GM23338 (cell line): ENCODE measurements at regions not wholly inside any gene's neighbourhood (a gene's known extent, or its start where the extent isn't known, plus 50 kb on each side); places are given as distances from the start of the nearest gene placed in this dataset.

Experiments
- CREB1 ChIP-seq: fragments of 250-450 bp; sonication (Bioruptor Pico); IDR thresholded peaks from 2 replicates; pipeline ENCODE4 v1.5.0; 2020; ENCODE audit warnings: low read depth, mild to moderate bottlenecking, moderate library complexity
- CTCF ChIP-seq, 2 experiments: fragments of 200-600 bp in 1 of 2; sonication (generic) in 1 of 2; conservative IDR thresholded peaks; 2 replicates each; pipeline versions ENCODE4 v1.5.1 to v1.6.1; 2016 to 2017; ENCODE audit warnings: antibody characterized with exemption in 2 of 2, low read depth in 2 of 2, mild to moderate bottlenecking in 2 of 2, moderate library complexity in 1 of 2
- EZH2 ChIP-seq: fragments of 200-600 bp; sonication (generic); IDR thresholded peaks from one replicate; pipeline ENCODE4 v1.8.0; 2017; ENCODE audit warnings: antibody characterized with exemption, mild to moderate bottlenecking, low read depth; ENCODE audit not compliant: unreplicated experiment
- EZH2phosphoT487 ChIP-seq: fragments of 200-600 bp; sonication (generic); IDR thresholded peaks from one replicate; pipeline ENCODE4 v1.8.1; 2018; ENCODE audit warnings: antibody characterized with exemption; ENCODE audit not compliant: unreplicated experiment
- JUNB ChIP-seq: IDR thresholded peaks from one replicate; pipeline ENCODE4 v1.6.1; 2016; ENCODE audit warnings: antibody characterized with exemption; ENCODE audit not compliant: unreplicated experiment
- NANOG ChIP-seq: IDR thresholded peaks from 2 replicates; pipeline ENCODE4 v1.6.1; 2016; ENCODE audit warnings: antibody characterized with exemption, borderline replicate concordance
- POLR2AphosphoS5 ChIP-seq: IDR thresholded peaks from 2 replicates; pipeline ENCODE4 v1.6.1; 2016; ENCODE audit warnings: antibody characterized with exemption, low read depth
- STAT1 ChIP-seq: IDR thresholded peaks from one replicate; pipeline ENCODE4 v1.6.1; 2016; ENCODE audit warnings: antibody characterized with exemption; ENCODE audit not compliant: unreplicated experiment
- ZNF331 ChIP-seq: fragments of 250-450 bp; sonication (Bioruptor Pico); IDR thresholded peaks from 2 replicates; pipeline ENCODE4 v1.5.0; 2020; ENCODE audit warnings: low read depth, mild to moderate bottlenecking, moderate library complexity
- TF ChIP-seq, protein P1 (sequence below): IDR thresholded peaks from one replicate; pipeline ENCODE4 v1.6.1; 2018; ENCODE audit warnings: antibody characterized with exemption; ENCODE audit not compliant: unreplicated experiment

GRCh38 chr12:13474381-13474780 is 277.9 kb downstream of the EMP1 start:
- TF ChIP-seq, protein P1, sequence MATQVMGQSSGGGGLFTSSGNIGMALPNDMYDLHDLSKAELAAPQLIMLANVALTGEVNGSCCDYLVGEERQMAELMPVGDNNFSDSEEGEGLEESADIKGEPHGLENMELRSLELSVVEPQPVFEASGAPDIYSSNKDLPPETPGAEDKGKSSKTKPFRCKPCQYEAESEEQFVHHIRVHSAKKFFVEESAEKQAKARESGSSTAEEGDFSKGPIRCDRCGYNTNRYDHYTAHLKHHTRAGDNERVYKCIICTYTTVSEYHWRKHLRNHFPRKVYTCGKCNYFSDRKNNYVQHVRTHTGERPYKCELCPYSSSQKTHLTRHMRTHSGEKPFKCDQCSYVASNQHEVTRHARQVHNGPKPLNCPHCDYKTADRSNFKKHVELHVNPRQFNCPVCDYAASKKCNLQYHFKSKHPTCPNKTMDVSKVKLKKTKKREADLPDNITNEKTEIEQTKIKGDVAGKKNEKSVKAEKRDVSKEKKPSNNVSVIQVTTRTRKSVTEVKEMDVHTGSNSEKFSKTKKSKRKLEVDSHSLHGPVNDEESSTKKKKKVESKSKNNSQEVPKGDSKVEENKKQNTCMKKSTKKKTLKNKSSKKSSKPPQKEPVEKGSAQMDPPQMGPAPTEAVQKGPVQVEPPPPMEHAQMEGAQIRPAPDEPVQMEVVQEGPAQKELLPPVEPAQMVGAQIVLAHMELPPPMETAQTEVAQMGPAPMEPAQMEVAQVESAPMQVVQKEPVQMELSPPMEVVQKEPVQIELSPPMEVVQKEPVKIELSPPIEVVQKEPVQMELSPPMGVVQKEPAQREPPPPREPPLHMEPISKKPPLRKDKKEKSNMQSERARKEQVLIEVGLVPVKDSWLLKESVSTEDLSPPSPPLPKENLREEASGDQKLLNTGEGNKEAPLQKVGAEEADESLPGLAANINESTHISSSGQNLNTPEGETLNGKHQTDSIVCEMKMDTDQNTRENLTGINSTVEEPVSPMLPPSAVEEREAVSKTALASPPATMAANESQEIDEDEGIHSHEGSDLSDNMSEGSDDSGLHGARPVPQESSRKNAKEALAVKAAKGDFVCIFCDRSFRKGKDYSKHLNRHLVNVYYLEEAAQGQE = no peak
- no peak for TF ChIP-seq CTCF (conservative IDR thresholded peaks at IDR 0.05; ENCODE audit: low read depth in 2 of 2)
- no peak for TF ChIP-seq POLR2AphosphoS5
- no peak for TF ChIP-seq EZH2
- TF ChIP-seq EZH2phosphoT487 = no peak
- TF ChIP-seq CREB1 = no peak
- TF ChIP-seq ZNF331 (CRISPR knock-in tag) = no peak
- TF ChIP-seq NANOG = no peak
- TF ChIP-seq STAT1 = no peak
- no peak for TF ChIP-seq JUNB
